DMS53 (cell line): ENCODE measurements at regions not wholly inside any gene's neighbourhood (a gene's known extent, or its start where the extent isn't known, plus 50 kb on each side); places are given as distances from the start of the nearest gene placed in this dataset.
A peak's percentile ranks its signal among the peaks of the same experiment; 100 is the strongest.
"Not testable (repeated sequence)": the region's sequence is repeated elsewhere in the genome, so short reads cannot be mapped to it uniquely, and the experiment has no call there.

ENCODE experiments used
- DNase-seq: peaks from one replicate; lab custom pipeline; 2025; lab: John Stamatoyannopoulos, UW

GRCh38 chr11:59008947-59009346 is 69.7 kb downstream of the GLYATL1 start:
- DNase-seq = no peak

GRCh38 chr11:59009661-59010060 is 70.4 kb downstream of the GLYATL1 start:
- DNase-seq = no peak

GRCh38 chr11:59010708-59011107 is 71.4 kb downstream of the GLYATL1 start:
- DNase-seq = no peak

- DNase-seq = peak; percentile 11
Observed at GRCh38 chr11:59011655-59012397, 72.5 kb downstream of the GLYATL1 start.

GRCh38 chr11:59012398-59013265 is 73.3 kb downstream of the GLYATL1 start:
- no peak for DNase-seq

GRCh38 chr11:59025097-59025496 is 61.0 kb upstream of the GLYATL1B start:
- peak; percentile 91 for DNase-seq

GRCh38 chr11:59028105-59028504 is 58.0 kb upstream of the GLYATL1B start:
- no peak for DNase-seq

GRCh38 chr11:59029366-59029889 is 56.7 kb upstream of the GLYATL1B start:
- no peak for DNase-seq

GRCh38 chr11:59030037-59030436 is 56.1 kb upstream of the GLYATL1B start:
- DNase-seq = no peak

GRCh38 chr11:59031746-59032145 is 54.4 kb upstream of the GLYATL1B start:
- not testable (repeated sequence) for DNase-seq
